PC-3 (cell line): ENCODE measurements at regions not wholly inside any gene's neighbourhood (a gene's known extent, or its start where the extent isn't known, plus 50 kb on each side); places are given as distances from the start of the nearest gene placed in this dataset.

Experiments used
- EZH2 ChIP-seq: fragments of 300-600 bp; sonication (generic); IDR thresholded peaks from one replicate; pipeline ENCODE4 v1.6.1; 2017; ENCODE audit warnings: antibody characterized with exemption, mild to moderate bottlenecking, low read length; ENCODE audit not compliant: unreplicated experiment
- EZH2phosphoT487 ChIP-seq: fragments of 300-600 bp; sonication (generic); IDR thresholded peaks from 2 replicates; pipeline ENCODE4 v1.6.1; 2018; ENCODE audit warnings: mild to moderate bottlenecking, antibody characterized with exemption, low read length, borderline replicate concordance
- TF ChIP-seq, protein P1 (sequence below): fragments of 300-600 bp; sonication (generic); conservative IDR thresholded peaks from 2 replicates; pipeline ENCODE4 v1.5.1; 2017; ENCODE audit warnings: antibody characterized with exemption, low read depth, mild to moderate bottlenecking, low read length

DNA sequence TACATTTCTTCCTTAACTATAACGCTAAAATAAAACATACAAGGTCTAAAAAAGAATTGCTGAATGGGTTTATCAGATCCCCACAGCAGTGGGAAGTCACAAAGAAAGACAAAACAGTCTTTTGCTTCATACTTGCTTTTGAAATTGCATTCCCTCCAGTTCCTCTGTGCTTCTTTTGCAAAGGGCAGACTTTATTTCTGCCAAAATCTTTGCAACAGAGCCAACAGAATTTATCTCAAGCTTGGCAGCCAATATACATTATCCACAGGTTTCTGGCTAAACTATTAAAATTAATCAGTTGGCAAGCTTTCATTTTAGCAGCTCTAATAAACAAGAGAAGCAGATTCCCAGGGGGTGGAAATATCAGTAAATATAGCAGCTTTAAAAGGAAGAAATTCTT lies 378.9 kb upstream of the CA10 start:
- TF ChIP-seq EZH2 = no peak
- no peak for TF ChIP-seq EZH2phosphoT487
- TF ChIP-seq, protein P1, sequence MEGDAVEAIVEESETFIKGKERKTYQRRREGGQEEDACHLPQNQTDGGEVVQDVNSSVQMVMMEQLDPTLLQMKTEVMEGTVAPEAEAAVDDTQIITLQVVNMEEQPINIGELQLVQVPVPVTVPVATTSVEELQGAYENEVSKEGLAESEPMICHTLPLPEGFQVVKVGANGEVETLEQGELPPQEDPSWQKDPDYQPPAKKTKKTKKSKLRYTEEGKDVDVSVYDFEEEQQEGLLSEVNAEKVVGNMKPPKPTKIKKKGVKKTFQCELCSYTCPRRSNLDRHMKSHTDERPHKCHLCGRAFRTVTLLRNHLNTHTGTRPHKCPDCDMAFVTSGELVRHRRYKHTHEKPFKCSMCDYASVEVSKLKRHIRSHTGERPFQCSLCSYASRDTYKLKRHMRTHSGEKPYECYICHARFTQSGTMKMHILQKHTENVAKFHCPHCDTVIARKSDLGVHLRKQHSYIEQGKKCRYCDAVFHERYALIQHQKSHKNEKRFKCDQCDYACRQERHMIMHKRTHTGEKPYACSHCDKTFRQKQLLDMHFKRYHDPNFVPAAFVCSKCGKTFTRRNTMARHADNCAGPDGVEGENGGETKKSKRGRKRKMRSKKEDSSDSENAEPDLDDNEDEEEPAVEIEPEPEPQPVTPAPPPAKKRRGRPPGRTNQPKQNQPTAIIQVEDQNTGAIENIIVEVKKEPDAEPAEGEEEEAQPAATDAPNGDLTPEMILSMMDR = no peak
